ENCODE measurements at regions not wholly inside any gene's neighbourhood (a gene's known extent, or its start where the extent isn't known, plus 50 kb on each side); places are given as distances from the start of the nearest gene placed in this dataset.

GRCh38 chrX:112896051-112896450 is 55.4 kb upstream of the AMOT start:
- TF ChIP-seq POLR2A (IDR thresholded peaks at IDR 0.05): no peak
- no peak for TF ChIP-seq POLR2AphosphoS5 (IDR thresholded peaks at IDR 0.05)
